ENCODE measurements at regions not wholly inside any gene's neighbourhood (a gene's known extent, or its start where the extent isn't known, plus 50 kb on each side); places are given as distances from the start of the nearest gene placed in this dataset.

GRCh38 chr2:19769513-19769912 lies 132.3 kb downstream of the TTC32 start:
- TF ChIP-seq KLF1 (tag by site-specific recombination; IDR thresholded peaks at IDR 0.05) (no peak), TCF7L2 (IDR thresholded peaks at IDR 0.05; ENCODE audit: borderline replicate concordance, low read depth, low read length) (no peak), BCL11A (tag by site-specific recombination; IDR thresholded peaks at IDR 0.05; ENCODE audit: low read depth) (no peak), REST (tag by site-specific recombination; IDR thresholded peaks at IDR 0.05) (no peak), ZXDB (tag by site-specific recombination; IDR thresholded peaks at IDR 0.05) (no peak), ZBTB10 (tag by site-specific recombination; IDR thresholded peaks at IDR 0.05) (no peak), RBAK (tag by site-specific recombination; IDR thresholded peaks at IDR 0.05) (no peak), ZNF274 (IDR thresholded peaks at IDR 0.05; ENCODE audit: low read length) (no peak), ZNF274 (tag by site-specific recombination; IDR thresholded peaks at IDR 0.05; ENCODE audit: borderline replicate concordance) (no peak), ZNF792 (tag by site-specific recombination; IDR thresholded peaks at IDR 0.05) (no peak), ZSCAN23 (tag by site-specific recombination; IDR thresholded peaks at IDR 0.05) (no peak)
- TF ChIP-seq, protein P1, sequence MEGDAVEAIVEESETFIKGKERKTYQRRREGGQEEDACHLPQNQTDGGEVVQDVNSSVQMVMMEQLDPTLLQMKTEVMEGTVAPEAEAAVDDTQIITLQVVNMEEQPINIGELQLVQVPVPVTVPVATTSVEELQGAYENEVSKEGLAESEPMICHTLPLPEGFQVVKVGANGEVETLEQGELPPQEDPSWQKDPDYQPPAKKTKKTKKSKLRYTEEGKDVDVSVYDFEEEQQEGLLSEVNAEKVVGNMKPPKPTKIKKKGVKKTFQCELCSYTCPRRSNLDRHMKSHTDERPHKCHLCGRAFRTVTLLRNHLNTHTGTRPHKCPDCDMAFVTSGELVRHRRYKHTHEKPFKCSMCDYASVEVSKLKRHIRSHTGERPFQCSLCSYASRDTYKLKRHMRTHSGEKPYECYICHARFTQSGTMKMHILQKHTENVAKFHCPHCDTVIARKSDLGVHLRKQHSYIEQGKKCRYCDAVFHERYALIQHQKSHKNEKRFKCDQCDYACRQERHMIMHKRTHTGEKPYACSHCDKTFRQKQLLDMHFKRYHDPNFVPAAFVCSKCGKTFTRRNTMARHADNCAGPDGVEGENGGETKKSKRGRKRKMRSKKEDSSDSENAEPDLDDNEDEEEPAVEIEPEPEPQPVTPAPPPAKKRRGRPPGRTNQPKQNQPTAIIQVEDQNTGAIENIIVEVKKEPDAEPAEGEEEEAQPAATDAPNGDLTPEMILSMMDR (tag by site-specific recombination; IDR thresholded peaks at IDR 0.05), result no peak
- TF ChIP-seq, protein P2, sequence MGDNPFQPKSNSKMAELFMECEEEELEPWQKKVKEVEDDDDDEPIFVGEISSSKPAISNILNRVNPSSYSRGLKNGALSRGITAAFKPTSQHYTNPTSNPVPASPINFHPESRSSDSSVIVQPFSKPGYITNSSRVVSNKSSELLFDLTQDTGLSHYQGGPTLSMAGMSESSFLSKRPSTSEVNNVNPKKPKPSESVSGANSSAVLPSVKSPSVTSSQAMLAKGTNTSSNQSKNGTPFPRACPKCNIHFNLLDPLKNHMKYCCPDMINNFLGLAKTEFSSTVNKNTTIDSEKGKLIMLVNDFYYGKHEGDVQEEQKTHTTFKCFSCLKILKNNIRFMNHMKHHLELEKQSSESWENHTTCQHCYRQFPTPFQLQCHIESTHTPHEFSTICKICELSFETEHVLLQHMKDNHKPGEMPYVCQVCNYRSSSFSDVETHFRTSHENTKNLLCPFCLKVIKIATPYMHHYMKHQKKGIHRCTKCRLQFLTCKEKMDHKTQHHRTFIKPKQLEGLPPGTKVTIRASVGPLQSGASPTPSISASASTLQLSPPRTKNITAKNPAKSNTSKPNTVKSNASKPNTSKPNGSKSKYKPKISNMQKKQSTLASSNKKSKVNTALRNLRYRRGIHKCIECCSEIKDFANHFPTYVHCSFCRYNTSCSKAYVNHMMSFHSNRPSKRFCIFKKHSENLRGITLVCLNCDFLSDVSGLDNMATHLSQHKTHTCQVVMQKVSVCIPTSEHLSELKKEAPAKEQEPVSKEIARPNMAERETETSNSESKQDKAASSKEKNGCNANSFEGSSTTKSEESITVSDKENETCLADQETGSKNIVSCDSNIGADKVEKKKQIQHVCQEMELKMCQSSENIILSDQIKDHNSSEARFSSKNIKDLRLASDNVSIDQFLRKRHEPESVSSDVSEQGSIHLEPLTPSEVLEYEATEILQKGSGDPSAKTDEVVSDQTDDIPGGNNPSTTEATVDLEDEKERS (tag by site-specific recombination; IDR thresholded peaks at IDR 0.05), result no peak
